HEK293T (cell line): ENCODE measurements at regions not wholly inside any gene's neighbourhood (a gene's known extent, or its start where the extent isn't known, plus 50 kb on each side); places are given as distances from the start of the nearest gene placed in this dataset.

Experiments
- BHLHE40 ChIP-seq: fragments of 450-650 bp; IDR thresholded peaks from 2 replicates; pipeline ENCODE4 v1.6.1; 2016; ENCODE audit warnings: mild to moderate bottlenecking, moderate library complexity, borderline replicate concordance
- ELF4 ChIP-seq: fragments of 450-650 bp; IDR thresholded peaks from 2 replicates; pipeline ENCODE4 v1.6.1; 2017; ENCODE audit warnings: antibody characterized with exemption
- FOXK2 ChIP-seq: fragments of 450-650 bp; IDR thresholded peaks from 2 replicates; pipeline ENCODE4 v1.6.1; 2016; ENCODE audit warnings: mild to moderate bottlenecking
- FOXM1 ChIP-seq: fragments of 450-650 bp; IDR thresholded peaks from 2 replicates; pipeline ENCODE4 v1.6.1; 2017; ENCODE audit warnings: mild to moderate bottlenecking, borderline replicate concordance
- HDGF ChIP-seq: fragments of 450-650 bp; IDR thresholded peaks from 2 replicates; pipeline ENCODE4 v1.6.1; 2017; ENCODE audit warnings: antibody characterized with exemption, borderline replicate concordance
- SP1 ChIP-seq: fragments of 450-650 bp; IDR thresholded peaks from 2 replicates; pipeline ENCODE4 v1.6.1; 2017
- TARDBP ChIP-seq: fragments of 450-650 bp; IDR thresholded peaks from 2 replicates; pipeline ENCODE4 v1.6.1; 2016
- ZNF384 ChIP-seq: fragments of 450-650 bp; IDR thresholded peaks from 2 replicates; pipeline ENCODE4 v1.6.1; 2016

DNA sequence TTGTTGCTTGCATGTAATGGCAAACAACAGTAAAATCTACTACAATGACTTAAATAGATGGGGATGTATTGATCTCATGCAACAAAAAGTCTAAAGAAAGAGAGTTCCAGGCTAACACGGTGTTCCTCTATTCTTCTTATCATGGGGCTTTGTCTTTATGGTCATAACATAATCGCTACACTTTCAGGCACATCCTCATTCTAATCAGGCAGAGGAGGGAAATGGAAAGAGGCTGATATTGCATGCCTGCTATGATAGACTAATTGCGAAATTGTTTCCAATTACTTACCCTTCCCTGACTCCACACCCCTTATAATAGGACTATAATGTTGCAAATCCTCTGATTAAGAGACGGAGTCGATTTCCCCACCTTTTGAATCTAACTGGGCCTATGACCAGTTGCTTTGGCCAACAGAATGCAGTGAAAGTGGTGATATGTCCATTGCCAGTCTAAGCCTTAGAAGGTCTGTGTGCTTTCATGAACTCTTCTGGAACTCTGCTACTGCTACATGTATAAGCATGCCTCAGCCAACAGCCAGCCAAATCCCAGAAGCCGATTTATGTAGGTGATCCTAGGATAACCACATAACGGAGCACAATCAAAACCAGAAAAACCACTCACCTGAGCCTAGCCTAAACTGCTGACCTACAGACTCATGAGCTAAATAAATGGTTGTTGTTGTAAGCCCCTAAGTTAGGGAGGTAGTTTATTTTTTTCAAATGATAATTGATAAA lies 180.3 kb upstream of the TACR1 start:
- TF ChIP-seq FOXM1 (no peak), BHLHE40 (no peak), TARDBP (no peak), ZNF384 (no peak), SP1 (no peak), FOXK2 (no peak), HDGF (no peak), ELF4 (no peak)
